Sigmoid colon (tissue), 4 donors: ENCODE measurements at regions not wholly inside any gene's neighbourhood (a gene's known extent, or its start where the extent isn't known, plus 50 kb on each side); places are given as distances from the start of the nearest gene placed in this dataset.

Experiments used
- EP300 ChIP-seq, 4 donors: sonication (generic); formaldehyde crosslinking; IDR thresholded peaks; one replicate each; pipeline ENCODE4 v1.6.1; 2017; ENCODE audit warnings: antibody characterized with exemption in 4 of 4
- POLR2A ChIP-seq, 2 donors: fragments of 450-650 bp; IDR thresholded peaks; one replicate each; pipeline ENCODE4 v1.6.1; 2016; ENCODE audit warnings: antibody characterized with exemption in 2 of 2, mild to moderate bottlenecking in 2 of 2, moderate library complexity in 2 of 2
- POLR2AphosphoS5 ChIP-seq, 4 donors: sonication (generic); formaldehyde crosslinking; IDR thresholded peaks; one replicate each; pipeline ENCODE4 v1.6.1; 2017; ENCODE audit warnings: antibody characterized with exemption in 4 of 4
- TF ChIP-seq, protein P1 (sequence below), 4 experiments: fragments of 450-650 bp in 3 of 4; fragments of 200-600 bp in 1 of 4; IDR thresholded peaks; one replicate each; pipeline ENCODE4 v1.5.1; 2016 to 2019; ENCODE audit warnings: antibody characterized with exemption in 4 of 4, mild to moderate bottlenecking in 3 of 4, moderate library complexity in 2 of 4

- TF ChIP-seq, protein P1, sequence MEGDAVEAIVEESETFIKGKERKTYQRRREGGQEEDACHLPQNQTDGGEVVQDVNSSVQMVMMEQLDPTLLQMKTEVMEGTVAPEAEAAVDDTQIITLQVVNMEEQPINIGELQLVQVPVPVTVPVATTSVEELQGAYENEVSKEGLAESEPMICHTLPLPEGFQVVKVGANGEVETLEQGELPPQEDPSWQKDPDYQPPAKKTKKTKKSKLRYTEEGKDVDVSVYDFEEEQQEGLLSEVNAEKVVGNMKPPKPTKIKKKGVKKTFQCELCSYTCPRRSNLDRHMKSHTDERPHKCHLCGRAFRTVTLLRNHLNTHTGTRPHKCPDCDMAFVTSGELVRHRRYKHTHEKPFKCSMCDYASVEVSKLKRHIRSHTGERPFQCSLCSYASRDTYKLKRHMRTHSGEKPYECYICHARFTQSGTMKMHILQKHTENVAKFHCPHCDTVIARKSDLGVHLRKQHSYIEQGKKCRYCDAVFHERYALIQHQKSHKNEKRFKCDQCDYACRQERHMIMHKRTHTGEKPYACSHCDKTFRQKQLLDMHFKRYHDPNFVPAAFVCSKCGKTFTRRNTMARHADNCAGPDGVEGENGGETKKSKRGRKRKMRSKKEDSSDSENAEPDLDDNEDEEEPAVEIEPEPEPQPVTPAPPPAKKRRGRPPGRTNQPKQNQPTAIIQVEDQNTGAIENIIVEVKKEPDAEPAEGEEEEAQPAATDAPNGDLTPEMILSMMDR (IDR thresholded peaks at IDR 0.05) = no peak
- TF ChIP-seq POLR2A (IDR thresholded peaks at IDR 0.05) = no peak
- no peak for TF ChIP-seq POLR2AphosphoS5 (IDR thresholded peaks at IDR 0.05)
- TF ChIP-seq EP300 (IDR thresholded peaks at IDR 0.05) = no peak
These were observed 347.2 kb downstream of the C12orf75 start for GRCh38 chr12:105677672-105678071.
